GM12872 (cell line): ENCODE measurements at regions not wholly inside any gene's neighbourhood (a gene's known extent, or its start where the extent isn't known, plus 50 kb on each side); places are given as distances from the start of the nearest gene placed in this dataset.

Source experiments
- TF ChIP-seq, protein P1 (sequence below): IDR thresholded peaks from 3 replicates; pipeline ENCODE4 v1.5.1; 2011; ENCODE audit warnings: low read depth, mild to moderate bottlenecking, low read length, moderate library complexity; ENCODE audit not compliant: insufficient read depth

DNA sequence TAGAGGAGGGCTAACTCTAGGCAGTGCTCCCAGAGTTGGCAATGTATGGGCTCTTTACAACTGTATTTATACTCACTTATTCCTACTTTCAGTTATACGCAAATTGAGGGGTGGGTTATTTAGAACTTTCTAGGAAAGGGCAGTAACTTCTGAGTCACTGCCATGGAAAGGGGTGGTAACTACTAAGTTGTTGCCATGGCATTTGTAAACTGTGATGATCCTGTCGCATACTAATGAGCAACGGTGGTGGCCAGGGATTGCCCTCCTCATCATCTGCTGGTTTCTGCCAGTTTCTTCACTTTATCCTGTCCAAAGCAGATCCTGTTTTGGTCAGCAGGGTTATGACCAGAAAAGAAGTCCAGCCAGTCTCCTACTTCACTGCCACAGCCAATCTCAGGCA lies 95.5 kb upstream of the PTPRT start:
- TF ChIP-seq, protein P1, sequence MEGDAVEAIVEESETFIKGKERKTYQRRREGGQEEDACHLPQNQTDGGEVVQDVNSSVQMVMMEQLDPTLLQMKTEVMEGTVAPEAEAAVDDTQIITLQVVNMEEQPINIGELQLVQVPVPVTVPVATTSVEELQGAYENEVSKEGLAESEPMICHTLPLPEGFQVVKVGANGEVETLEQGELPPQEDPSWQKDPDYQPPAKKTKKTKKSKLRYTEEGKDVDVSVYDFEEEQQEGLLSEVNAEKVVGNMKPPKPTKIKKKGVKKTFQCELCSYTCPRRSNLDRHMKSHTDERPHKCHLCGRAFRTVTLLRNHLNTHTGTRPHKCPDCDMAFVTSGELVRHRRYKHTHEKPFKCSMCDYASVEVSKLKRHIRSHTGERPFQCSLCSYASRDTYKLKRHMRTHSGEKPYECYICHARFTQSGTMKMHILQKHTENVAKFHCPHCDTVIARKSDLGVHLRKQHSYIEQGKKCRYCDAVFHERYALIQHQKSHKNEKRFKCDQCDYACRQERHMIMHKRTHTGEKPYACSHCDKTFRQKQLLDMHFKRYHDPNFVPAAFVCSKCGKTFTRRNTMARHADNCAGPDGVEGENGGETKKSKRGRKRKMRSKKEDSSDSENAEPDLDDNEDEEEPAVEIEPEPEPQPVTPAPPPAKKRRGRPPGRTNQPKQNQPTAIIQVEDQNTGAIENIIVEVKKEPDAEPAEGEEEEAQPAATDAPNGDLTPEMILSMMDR = no peak

- TF ChIP-seq, protein P1 = no peak
These were observed 94.8 kb upstream of the PTPRT start for GRCh38 chr20:43284486-43284885.

GRCh38 chr20:43283126-43283525 lies 93.4 kb upstream of the PTPRT start:
- TF ChIP-seq, protein P1 = no peak

- TF ChIP-seq, protein P1 = no peak
These were observed 82.3 kb upstream of the PTPRT start for GRCh38 chr20:43271980-43272379.

DNA sequence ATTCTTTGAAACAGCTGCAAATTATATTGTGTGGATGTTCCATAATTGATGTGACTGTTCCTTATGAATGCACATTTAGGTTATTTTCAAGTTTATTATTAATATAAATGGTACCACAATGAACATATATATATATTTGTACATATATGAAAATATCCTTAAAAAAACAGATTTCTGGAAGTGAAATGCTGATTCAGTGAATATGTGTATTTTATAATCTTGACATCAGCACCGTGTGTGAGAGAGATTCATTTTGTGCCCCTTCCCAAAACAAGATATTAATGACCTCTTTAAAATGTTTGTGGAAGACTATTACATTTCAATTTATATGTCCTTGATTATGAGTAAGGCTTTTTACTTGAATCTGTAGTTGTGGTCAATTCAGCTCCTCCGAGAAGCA lies 75.7 kb upstream of the PTPRT start:
- TF ChIP-seq, protein P1 = no peak

DNA sequence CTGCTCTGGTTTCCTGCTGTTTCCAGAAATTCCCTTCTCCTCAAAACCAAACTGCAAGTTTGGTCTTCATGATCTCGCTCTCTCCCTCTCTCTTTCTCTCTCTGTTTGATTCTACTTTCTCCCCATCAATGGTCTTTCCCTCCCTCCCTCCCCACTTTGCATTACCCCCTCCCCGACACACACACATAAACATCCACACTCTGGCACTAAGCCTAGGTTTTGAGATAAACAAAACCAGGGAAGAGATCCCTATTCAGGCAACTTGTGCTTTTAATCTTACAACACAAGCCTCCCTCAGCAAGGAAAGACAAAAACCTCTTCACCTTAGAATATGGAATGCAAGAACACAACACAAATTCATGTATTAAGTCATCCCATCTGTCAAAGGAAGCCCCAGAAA lies 73.5 kb upstream of the PTPRT start:
- TF ChIP-seq, protein P1 = no peak

- TF ChIP-seq, protein P1 = no peak
These were observed 72.6 kb upstream of the PTPRT start for GRCh38 chr20:43262341-43262740.

DNA sequence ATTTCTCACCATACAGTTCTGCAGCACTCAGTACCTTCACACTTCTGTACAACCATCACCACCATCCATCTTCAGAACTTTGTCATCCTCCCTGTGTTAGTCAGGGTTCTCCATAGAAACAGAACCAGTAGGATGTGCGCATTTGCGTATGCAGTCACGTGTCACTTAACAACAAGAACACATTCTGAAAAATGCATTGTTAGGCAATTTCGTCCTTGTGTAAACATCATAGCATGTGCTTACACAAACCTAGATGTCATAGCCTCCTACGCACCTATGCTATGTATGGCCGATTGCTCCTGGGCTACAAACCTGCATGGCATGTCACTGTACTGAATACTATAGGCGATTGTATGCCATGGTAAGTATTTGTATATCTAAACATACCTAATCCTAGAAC lies 66.2 kb upstream of the PTPRT start:
- TF ChIP-seq, protein P1 = no peak
